Activated B cell treated with CpG ODN at 0.5 μM for 24 hours (primary cell): ENCODE measurements at regions not wholly inside any gene's neighbourhood (a gene's known extent, or its start where the extent isn't known, plus 50 kb on each side); places are given as distances from the start of the nearest gene placed in this dataset.

Experiments used
- ATAC-seq: fragments of 200-7000 bp; cut with Tn5 transposase; one replicate; pipeline ENCODE4 v1.10.0; 2021; ENCODE audit warnings: low read depth, mild to moderate bottlenecking, moderate library complexity
- CTCF ChIA-PET: fragments of 350-600 bp; sonication (Branson Sonifier 250); formaldehyde crosslinking; loops from one replicate; lab custom pipeline; 2021; ENCODE audit warnings: antibody characterized with exemption; lab: Charles Lee
- POLR2A ChIA-PET: fragments of 350-600 bp; sonication (Branson Sonifier 250); formaldehyde crosslinking; loops from one replicate; lab custom pipeline; 2021; ENCODE audit warnings: antibody characterized with exemption; lab: Charles Lee
- DNase-seq: peaks from one replicate; pipeline ENCODE4 v3.0.0; 2022
- H3K27ac Mint-ChIP-seq: one replicate; pipeline ENCODE4 v1.8.0; 2020; ENCODE audit warnings: mixed read lengths
- H3K27me3 Mint-ChIP-seq: one replicate; pipeline ENCODE4 v1.8.0; 2021; ENCODE audit warnings: mixed read lengths
- H3K36me3 Mint-ChIP-seq: one replicate; pipeline ENCODE4 v1.8.0; 2021; ENCODE audit warnings: low read depth, mixed read lengths
- H3K4me1 Mint-ChIP-seq: one replicate; pipeline ENCODE4 v1.8.0; 2021; ENCODE audit warnings: mixed read lengths
- H3K4me3 Mint-ChIP-seq: one replicate; pipeline ENCODE4 v1.8.0; 2020; ENCODE audit warnings: mild to moderate bottlenecking, mixed read lengths
- H3K9me3 Mint-ChIP-seq: one replicate; pipeline ENCODE4 v1.8.0; 2020; ENCODE audit warnings: mixed read lengths
- intact Hi-C: fragments of 100-400 bp; cut with micrococcal nuclease; formaldehyde crosslinking; loops from one replicate; pipeline ENCODE4 v1.15.1; 2024
- TF ChIP-seq, protein P1 (sequence below): fragments of 200-600 bp; IDR thresholded peaks from one replicate; pipeline ENCODE4 v1.8.0; 2022; ENCODE audit warnings: antibody characterized with exemption, mild to moderate bottlenecking

DNA sequence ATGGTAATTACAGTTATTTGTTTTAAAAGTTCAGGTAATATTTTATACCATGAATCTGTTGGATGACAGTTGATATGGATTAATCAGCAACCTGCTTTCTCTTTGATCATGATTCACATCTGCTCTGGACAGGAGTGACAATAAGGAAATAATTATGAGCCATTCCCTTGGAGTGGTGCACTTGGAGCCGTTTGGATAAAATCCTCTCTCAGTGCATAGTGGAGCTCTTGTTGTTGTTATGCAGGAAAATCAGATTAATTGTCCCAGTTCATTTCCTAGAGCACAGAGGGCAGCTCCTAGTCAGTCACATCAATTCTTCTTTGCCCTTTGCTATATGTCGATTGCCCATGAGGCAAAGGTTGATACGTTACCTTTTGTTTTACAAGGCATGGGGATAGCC, 668.3 kb upstream of the NR3C2 start:
- DNase-seq (no peak), ATAC-seq (no peak)
- Mint-ChIP-seq H3K27me3 (no peaks in the 10 kb centered on the region), H3K4me3 (no peak overlapping the region), H3K36me3 (no peaks in the 10 kb centered on the region), H3K27ac (no peak overlapping the region), H3K4me1 (no peaks in the 10 kb centered on the region), H3K9me3 (no peaks in the 10 kb centered on the region)
- ChIA-PET POLR2A (no interaction called here), CTCF (no interaction called here)
- TF ChIP-seq, protein P1, sequence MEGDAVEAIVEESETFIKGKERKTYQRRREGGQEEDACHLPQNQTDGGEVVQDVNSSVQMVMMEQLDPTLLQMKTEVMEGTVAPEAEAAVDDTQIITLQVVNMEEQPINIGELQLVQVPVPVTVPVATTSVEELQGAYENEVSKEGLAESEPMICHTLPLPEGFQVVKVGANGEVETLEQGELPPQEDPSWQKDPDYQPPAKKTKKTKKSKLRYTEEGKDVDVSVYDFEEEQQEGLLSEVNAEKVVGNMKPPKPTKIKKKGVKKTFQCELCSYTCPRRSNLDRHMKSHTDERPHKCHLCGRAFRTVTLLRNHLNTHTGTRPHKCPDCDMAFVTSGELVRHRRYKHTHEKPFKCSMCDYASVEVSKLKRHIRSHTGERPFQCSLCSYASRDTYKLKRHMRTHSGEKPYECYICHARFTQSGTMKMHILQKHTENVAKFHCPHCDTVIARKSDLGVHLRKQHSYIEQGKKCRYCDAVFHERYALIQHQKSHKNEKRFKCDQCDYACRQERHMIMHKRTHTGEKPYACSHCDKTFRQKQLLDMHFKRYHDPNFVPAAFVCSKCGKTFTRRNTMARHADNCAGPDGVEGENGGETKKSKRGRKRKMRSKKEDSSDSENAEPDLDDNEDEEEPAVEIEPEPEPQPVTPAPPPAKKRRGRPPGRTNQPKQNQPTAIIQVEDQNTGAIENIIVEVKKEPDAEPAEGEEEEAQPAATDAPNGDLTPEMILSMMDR: no peak
- intact Hi-C loops: no loop called here

DNA sequence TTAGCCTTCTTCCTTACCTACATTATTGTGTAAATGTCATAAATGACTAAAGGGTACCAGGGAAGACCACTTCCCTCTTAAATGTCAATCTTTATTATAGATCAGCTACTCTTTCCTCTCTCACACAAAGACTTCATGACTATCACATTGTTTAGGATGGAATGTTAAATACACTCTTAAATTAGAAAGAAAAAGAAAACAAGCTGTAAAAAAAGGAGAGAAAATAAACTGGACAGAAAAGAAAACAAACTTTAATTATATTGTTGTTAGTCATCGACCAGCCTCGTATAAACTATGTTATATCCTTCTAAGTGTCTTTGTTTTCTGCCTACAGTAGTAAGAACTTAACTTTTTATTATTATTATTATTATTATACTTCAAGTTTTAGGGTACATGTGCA, 666.4 kb upstream of the NR3C2 start:
- Mint-ChIP-seq H3K4me3 (no peak overlapping the region), H3K27ac (no peak overlapping the region), H3K36me3 (no peaks in the 10 kb centered on the region), H3K9me3 (no peaks in the 10 kb centered on the region), H3K27me3 (no peaks in the 10 kb centered on the region), H3K4me1 (no peaks in the 10 kb centered on the region)
- intact Hi-C loops: no loop called here
- TF ChIP-seq, protein P1: no peak
- ATAC-seq (no peak), DNase-seq (no peak)
- POLR2A ChIA-PET: no interaction called here
- CTCF ChIA-PET: no interaction called here

DNA sequence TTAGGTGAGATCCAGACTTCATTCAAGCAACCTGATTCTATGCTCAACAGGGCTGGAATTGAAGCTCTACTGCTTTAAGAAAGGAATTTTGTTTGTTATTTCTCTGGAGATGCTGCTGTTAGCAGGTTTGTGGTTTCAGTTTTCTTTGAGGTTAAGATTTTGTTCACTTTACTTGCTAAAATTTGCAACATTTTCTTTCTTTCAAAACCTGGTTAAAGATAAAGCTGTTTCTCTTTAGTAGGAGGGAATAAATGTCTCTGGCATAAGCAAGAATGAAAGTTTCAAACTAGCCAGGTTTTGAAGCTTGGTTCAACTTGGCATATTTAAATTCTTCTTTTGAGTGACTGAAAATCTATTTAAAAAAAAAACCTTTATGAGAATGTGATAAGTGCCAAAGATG, 660.6 kb upstream of the NR3C2 start:
- Mint-ChIP-seq H3K9me3 (peaks cover 7% of the 10 kb centered on the region), H3K27ac (no peak overlapping the region), H3K4me3 (no peak overlapping the region), H3K27me3 (no peaks in the 10 kb centered on the region), H3K4me1 (no peaks in the 10 kb centered on the region), H3K36me3 (no peaks in the 10 kb centered on the region)
- ChIA-PET POLR2A (no interaction called here), CTCF (no interaction called here)
- DNase-seq (no peak), ATAC-seq (no peak)
- TF ChIP-seq, protein P1: no peak
- intact Hi-C loops: no loop called here

DNA sequence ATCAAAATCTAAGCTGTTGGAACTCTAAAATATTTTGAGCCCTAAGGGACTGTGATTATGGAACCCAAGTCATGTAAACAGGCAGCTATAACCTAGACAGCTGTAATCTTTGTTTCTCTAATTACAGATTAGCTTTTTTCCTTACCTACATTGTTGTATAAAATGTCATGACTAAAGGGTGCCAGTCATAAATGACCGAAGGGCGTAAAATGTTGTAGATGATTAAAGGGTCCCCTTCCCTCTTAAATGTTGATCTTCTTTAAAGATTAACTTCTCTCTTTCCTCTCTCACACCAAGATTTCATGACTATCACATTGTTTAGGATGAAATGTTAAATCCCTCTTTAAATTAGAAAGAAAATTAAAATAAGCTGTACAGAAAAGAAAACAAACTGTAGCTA, 659.4 kb upstream of the NR3C2 start:
- DNase-seq: no peak
- intact Hi-C loops: no loop called here
- no peak overlapping the region for H3K27ac Mint-ChIP-seq
- TF ChIP-seq, protein P1: no peak
- no peaks in the 10 kb centered on the region for H3K27me3 Mint-ChIP-seq
- CTCF ChIA-PET: no interaction called here
- peaks cover 9% of the 10 kb centered on the region for H3K9me3 Mint-ChIP-seq
- H3K4me3 Mint-ChIP-seq: no peak overlapping the region
- H3K4me1 Mint-ChIP-seq: no peaks in the 10 kb centered on the region
- POLR2A ChIA-PET: no interaction called here
- ATAC-seq: no peak
- H3K36me3 Mint-ChIP-seq: no peaks in the 10 kb centered on the region

DNA sequence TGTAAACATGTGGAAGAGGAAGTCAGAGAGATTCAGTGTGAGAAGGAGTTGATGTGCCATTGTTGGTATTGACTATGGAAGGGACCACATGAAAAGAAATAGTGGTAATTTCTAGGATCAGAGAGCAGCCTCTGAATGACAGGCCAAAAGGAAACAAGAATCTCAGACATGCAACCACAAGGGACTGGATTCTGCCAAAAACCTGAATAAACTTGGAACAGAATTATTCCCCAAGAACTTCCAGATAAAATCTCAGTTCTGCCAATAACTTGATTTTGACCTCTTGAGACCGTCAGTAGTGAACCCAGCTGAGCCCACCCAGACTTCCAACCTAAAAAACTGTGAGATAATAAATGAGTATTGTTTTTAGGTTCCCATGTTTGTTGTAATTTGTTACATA, 653.6 kb upstream of the NR3C2 start:
- ATAC-seq (no peak), DNase-seq (no peak)
- ChIA-PET POLR2A (no interaction called here), CTCF (no interaction called here)
- H3K27ac Mint-ChIP-seq: no peak overlapping the region
- intact Hi-C loops: no loop called here
- no peaks in the 10 kb centered on the region for H3K27me3 Mint-ChIP-seq
- peaks cover 5% of the 10 kb centered on the region for H3K9me3 Mint-ChIP-seq
- TF ChIP-seq, protein P1: no peak
- no peaks in the 10 kb centered on the region for H3K36me3 Mint-ChIP-seq
- no peak overlapping the region for H3K4me3 Mint-ChIP-seq
- no peaks in the 10 kb centered on the region for H3K4me1 Mint-ChIP-seq
